Natural killer cell (primary cell): ENCODE measurements at regions not wholly inside any gene's neighbourhood (a gene's known extent, or its start where the extent isn't known, plus 50 kb on each side); places are given as distances from the start of the nearest gene placed in this dataset.
A peak's percentile ranks its signal among the peaks of the same experiment; 100 is the strongest.

Source experiments
- ATAC-seq, 3 donors: fragments of 150-1000 bp in 2 of 3; fragments of 200-7000 bp in 1 of 3; cut with Tn5 transposase; 1 replicate in 1 of 3; 2 replicates in 2 of 3; pipeline ENCODE4 v1.10.0; 2021; ENCODE audit warnings: mild to moderate bottlenecking in 2 of 3, moderate library complexity in 2 of 3
- DNase-seq, 2 donors: peaks; one replicate each; pipeline versions ENCODE4 v3.0.0 to v3.0.0-alpha.2; 2013 to 2021; ENCODE audit warnings: mixed read lengths in 1 of 2
- H3K27ac ChIP-seq: one replicate; pipeline ENCODE4 v1.5.1; 2013; ENCODE audit warnings: mild to moderate bottlenecking, low read length
- H3K27me3 ChIP-seq: one replicate; pipeline ENCODE4 v1.6.1; 2013; ENCODE audit warnings: low read length; ENCODE audit not compliant: control insufficient read depth, insufficient read depth
- H3K36me3 ChIP-seq: one replicate; pipeline ENCODE4 v1.6.1; 2013; ENCODE audit warnings: low read length; ENCODE audit not compliant: control insufficient read depth, insufficient read depth
- H3K4me1 ChIP-seq: one replicate; pipeline ENCODE4 v1.6.1; 2013; ENCODE audit warnings: low read length; ENCODE audit not compliant: control insufficient read depth, insufficient read depth
- H3K4me3 ChIP-seq: one replicate; pipeline ENCODE4 v1.5.1; 2013; ENCODE audit warnings: low read length
- H3K9me3 ChIP-seq: one replicate; pipeline ENCODE4 v1.6.1; 2013; ENCODE audit warnings: low read length; ENCODE audit not compliant: control insufficient read depth, insufficient read depth
- H3K27ac Mint-ChIP-seq, 2 donors: one replicate each; pipeline ENCODE4 v1.8.0; 2022; ENCODE audit warnings: mild to moderate bottlenecking in 2 of 2, mixed read lengths in 2 of 2, moderate library complexity in 1 of 2
- H3K27me3 Mint-ChIP-seq, 2 donors: one replicate each; pipeline ENCODE4 v1.8.0; 2022; ENCODE audit warnings: low read depth in 2 of 2, mixed read lengths in 2 of 2
- H3K36me3 Mint-ChIP-seq: one replicate; pipeline ENCODE4 v1.8.0; 2022; ENCODE audit warnings: mixed read lengths
- H3K4me1 Mint-ChIP-seq, 2 donors: one replicate each; pipeline ENCODE4 v1.8.0; 2022; ENCODE audit warnings: mixed read lengths in 2 of 2
- H3K4me3 Mint-ChIP-seq: one replicate; pipeline ENCODE4 v1.8.0; 2022; ENCODE audit warnings: mild to moderate bottlenecking, moderate library complexity, mixed read lengths
- H3K9me3 Mint-ChIP-seq, 2 donors: one replicate each; pipeline ENCODE4 v1.8.0; 2022; ENCODE audit warnings: mixed read lengths in 2 of 2
- CTCF ChIP-seq: fragments of 200-600 bp; IDR thresholded peaks from one replicate; pipeline ENCODE4 v1.8.0; 2022; ENCODE audit warnings: antibody characterized with exemption
- WGBS: methylation state at CpG from one replicate; pipeline ENCODE4 v1.1.7; 2013; ENCODE audit warnings: missing lambda C conversion rate; ENCODE audit not compliant: insufficient coverage; 5-methylcytosine and 5-hydroxymethylcytosine counted together
- intact Hi-C: fragments of 100-400 bp; cut with micrococcal nuclease; formaldehyde crosslinking; loops from one replicate; pipeline ENCODE4 v1.14.2; 2022

- peak overlapping the region; percentile 75 for H3K4me3 ChIP-seq
- H3K36me3 Mint-ChIP-seq, result no peaks in the 10 kb centered on the region
- DNase-seq, result peak in 1 of 2 donors; percentile 24
These were observed 1110.2 kb downstream of the TAF11L14 start for GRCh38 chr5:18744441-18744840.

GRCh38 chr5:18745042-18745987 lies 1111.1 kb downstream of the TAF11L14 start:
- Histone ChIP-seq H3K4me1 (peaks cover 32% of the 10 kb centered on the region), H3K27me3 (no peaks in the 10 kb centered on the region)

More at GRCh38 chr5:18744441-18744840, 1110.2 kb downstream of the TAF11L14 start:
- Histone ChIP-seq H3K4me1 (peaks cover 32% of the 10 kb centered on the region), H3K9me3 (no peaks in the 10 kb centered on the region), H3K27me3 (no peaks in the 10 kb centered on the region), H3K36me3 (no peaks in the 10 kb centered on the region), H3K27ac (peak overlapping the region; percentile 93)
- peak in 1 of 3 donors; percentile 10 for ATAC-seq
- no peak for TF ChIP-seq CTCF
- Mint-ChIP-seq H3K4me1 (peaks cover 64 to 67% of the 10 kb centered on the region in 2 donors), H3K27ac (peak overlapping the region; percentile 98), H3K9me3 (no peaks in the 10 kb centered on the region), H3K27me3 (no peaks in the 10 kb centered on the region), H3K4me3 (peak overlapping the region; percentile 94)
- WGBS, result 28% methylated on average over 3 of the region's 3 CpGs
- intact Hi-C loops, result no loop called here

GRCh38 chr5:18745988-18746615 lies 1111.8 kb downstream of the TAF11L14 start:
- 6% methylated on average over 9 of the region's 9 CpGs for WGBS
- DNase-seq (peak; percentile 42 to 85), ATAC-seq (peak; percentile 78 to 87 (median 83))
- Mint-ChIP-seq H3K27me3 (no peaks in the 10 kb centered on the region), H3K36me3 (no peaks in the 10 kb centered on the region), H3K4me1 (peaks cover 52 to 54% of the 10 kb centered on the region in 2 donors), H3K9me3 (no peaks in the 10 kb centered on the region), H3K27ac (peak overlapping the region; percentile 98), H3K4me3 (peak overlapping the region; percentile 94)
- H3K36me3 ChIP-seq, result no peaks in the 10 kb centered on the region
- peak overlapping the region; percentile 93 for H3K27ac ChIP-seq
- intact Hi-C loops, result loop anchor here (1.0 kb wide), 1 partner anchor 48 kb away; no protein-coding TSS in a partner anchor
- no peaks in the 10 kb centered on the region for H3K27me3 ChIP-seq
- H3K4me3 ChIP-seq, result peak overlapping the region; percentile 75
- TF ChIP-seq CTCF, result no peak
- no peaks in the 10 kb centered on the region for H3K9me3 ChIP-seq
- peaks cover 32% of the 10 kb centered on the region for H3K4me1 ChIP-seq

More at GRCh38 chr5:18745042-18745987, 1111.1 kb downstream of the TAF11L14 start:
- Mint-ChIP-seq H3K4me3 (peak overlapping the region; percentile 94), H3K27ac (peak overlapping the region; percentile 98), H3K36me3 (no peaks in the 10 kb centered on the region), H3K27me3 (no peaks in the 10 kb centered on the region), H3K9me3 (no peaks in the 10 kb centered on the region), H3K4me1 (peaks cover 60 to 62% of the 10 kb centered on the region in 2 donors)
- DNase-seq, result peak in 1 of 2 donors; percentile 58
- WGBS, result 21% methylated on average over 13 of the region's 13 CpGs
- peak overlapping the region; percentile 93 for H3K27ac ChIP-seq
- no peak for TF ChIP-seq CTCF
- H3K4me3 ChIP-seq, result peak overlapping the region; percentile 75
- no peaks in the 10 kb centered on the region for H3K36me3 ChIP-seq
- intact Hi-C loops, result no loop called here
- ATAC-seq, result peak; percentile 40 to 54 (median 40)
- no peaks in the 10 kb centered on the region for H3K9me3 ChIP-seq
